Heart left ventricle (tissue), 16 donors: ENCODE measurements at regions not wholly inside any gene's neighbourhood (a gene's known extent, or its start where the extent isn't known, plus 50 kb on each side); places are given as distances from the start of the nearest gene placed in this dataset.

ENCODE experiments used
- ATAC-seq, 4 donors: fragments of 200-7000 bp; cut with Tn5 transposase; one replicate each; pipeline ENCODE4 v1.9.1; 2020 to 2022; ENCODE audit warnings: moderate library complexity in 4 of 4, mild to moderate bottlenecking in 3 of 4, moderate number of reproducible peaks in 1 of 4
- DNase-seq, 5 donors: peaks; one replicate each; pipeline ENCODE4 v3.0.0-alpha.2; 2020
- H3K27ac ChIP-seq, 12 donors: fragments of 200-600 bp; sonication (generic) in 4 of 12; one replicate each; pipeline versions ENCODE4 v1.5.0 to v1.8.0; 2016 to 2022; ENCODE audit warnings: mild to moderate bottlenecking in 2 of 12
- H3K27me3 ChIP-seq, 9 donors: fragments of 200-600 bp; sonication (generic) in 2 of 9; one replicate each; pipeline versions ENCODE4 v1.5.1 to v1.8.0; 2016 to 2022; ENCODE audit warnings: mild to moderate bottlenecking in 3 of 9
- H3K36me3 ChIP-seq, 9 donors: fragments of 200-600 bp; sonication (generic) in 2 of 9; one replicate each; pipeline versions ENCODE4 v1.5.0 to v1.8.0; 2018 to 2022; ENCODE audit warnings: mild to moderate bottlenecking in 2 of 9
- H3K4me1 ChIP-seq, 12 donors: fragments of 200-600 bp; sonication (generic) in 4 of 12; one replicate each; pipeline versions ENCODE4 v1.5.0 to v1.8.0; 2016 to 2022; ENCODE audit warnings: mild to moderate bottlenecking in 3 of 12
- H3K4me3 ChIP-seq, 12 donors: fragments of 200-600 bp; sonication (generic) in 4 of 12; one replicate each; pipeline versions ENCODE4 v1.5.0 to v1.8.0; 2017 to 2022; ENCODE audit warnings: mild to moderate bottlenecking in 9 of 12, moderate library complexity in 4 of 12
- H3K9me3 ChIP-seq, 12 donors: fragments of 200-600 bp; sonication (generic) in 4 of 12; one replicate each; pipeline versions ENCODE4 v1.5.0 to v1.8.0; 2016 to 2022; ENCODE audit warnings: mild to moderate bottlenecking in 1 of 12
- CTCF ChIP-seq, 12 donors: fragments of 200-600 bp; sonication (generic) in 4 of 12; IDR thresholded peaks; one replicate each; pipeline versions ENCODE4 v1.5.0 to v1.8.0; 2018 to 2022; ENCODE audit warnings: antibody characterized with exemption in 12 of 12, mild to moderate bottlenecking in 5 of 12
- POLR2A ChIP-seq, 2 donors: fragments of 450-650 bp; IDR thresholded peaks; one replicate each; pipeline ENCODE4 v1.6.1; 2017; ENCODE audit warnings: antibody characterized with exemption in 2 of 2, mild to moderate bottlenecking in 2 of 2, moderate library complexity in 2 of 2
- WGBS, 4 donors: extraction: QIAGEN DNeasy Blood & Tissue Kit in 2 of 4; methylation state at CpG; one replicate each; pipeline versions ENCODE4 v1.1.5 to v1.1.7; 2013 to 2018; 5-methylcytosine and 5-hydroxymethylcytosine counted together
- intact Hi-C, 10 donors: fragments of 100-400 bp; cut with DNase I; formaldehyde crosslinking; loops; one replicate each; pipeline versions ENCODE4 v1.11.1 to v1.14.2; 2022
- donor health status: ischemic (EF 13 %, LVEDD 7.1; RV severe dilation, severe dysfunction).
- donor health status: healthy with polysubstance abuse.
- donor health status: DM: no; HTN: yes; CAD: no.
- donor health status: DM: no; HTN: no; CAD: no.
- donor health status: ischemic (EF 25% LVEDD 6.9; RV normal size, moderate dysfunction).
- donor health status: ischemic (EF 25% LVEDD 5.7; RV mildly dilated, moderate dysfunction).
- donor health status: healthy.
- donor health status: DM: yes; HTN: yes; CAD: no.
- donor health status: ischemic (EF 35%, LVEDD 5.7; RV mildly dilated, moderate dysfunction).
- donor health status: nonischemic (EF 11% LVEDD 7.7; RV severe dilation, severe dysfunction).
- donor health status: DM: yes; HTN: yes; CAD: no.
- donor health status: PGD.
- donor health status: ischemic (EF 29% LVEDD 5.4; RV normal size, mild dysfunction).
- donor health status: nonischemic (EF 23%, LVEDD 6.1; RV moderate dilation, normal function).

- Histone ChIP-seq H3K27me3 (peaks cover 0 to 28% (median 3%) of the 10 kb centered on the region in 9 donors), H3K4me3 (no peak overlapping the region)
- intact Hi-C loops, result no loop called here
These were observed 50.1 kb upstream of the ADRA2C start for GRCh38 chr4:3715855-3716630.

GRCh38 chr4:3715061-3715854 lies 50.9 kb upstream of the ADRA2C start:
- Histone ChIP-seq H3K4me1 (no peaks in the 10 kb centered on the region), H3K4me3 (no peak overlapping the region), H3K27ac (no peak overlapping the region), H3K36me3 (no peaks in the 10 kb centered on the region), H3K9me3 (peaks cover 0 to 9% (median 3%) of the 10 kb centered on the region in 12 donors), H3K27me3 (peaks cover 0 to 28% (median 3%) of the 10 kb centered on the region in 9 donors)
- WGBS, 4 donors, result 64 to 74% (median 67%) methylated on average over 19 to 23 of the region's 23 CpGs
- no peak for ATAC-seq
- TF ChIP-seq POLR2A (IDR thresholded peaks at IDR 0.05) (no peak), CTCF (IDR thresholded peaks at IDR 0.05) (no peak)
- intact Hi-C loops, result no loop called here
- peak in 1 of 5 donors; percentile 4 for DNase-seq

More at GRCh38 chr4:3715855-3716630, 50.1 kb upstream of the ADRA2C start:
- ATAC-seq, result no peak
- Histone ChIP-seq H3K9me3 (peaks cover 0 to 9% (median 3%) of the 10 kb centered on the region in 12 donors), H3K27ac (no peak overlapping the region), H3K4me1 (no peaks in the 10 kb centered on the region), H3K36me3 (no peaks in the 10 kb centered on the region)
- WGBS, 4 donors, result 71 to 80% (median 72%) methylated on average over 22 to 23 of the region's 23 CpGs
- TF ChIP-seq POLR2A (IDR thresholded peaks at IDR 0.05), result no peak
- no peak for TF ChIP-seq CTCF (IDR thresholded peaks at IDR 0.05)
- DNase-seq, result peak in 2 of 5 donors; percentile 12 to 33

GRCh38 chr4:3714642-3715001 lies 51.6 kb upstream of the ADRA2C start:
- ATAC-seq, result no peak
- no peak for DNase-seq
- peaks cover 0 to 22% (median 3%) of the 10 kb centered on the region in 9 donors for H3K27me3 ChIP-seq

More at GRCh38 chr4:3714642-3715001, 51.6 kb upstream of the ADRA2C start:
- H3K27ac ChIP-seq, result no peak overlapping the region
- no peaks in the 10 kb centered on the region for H3K4me1 ChIP-seq
- intact Hi-C loops, result no loop called here
- no peak for TF ChIP-seq CTCF (IDR thresholded peaks at IDR 0.05)
- WGBS, 4 donors, result 79 to 90% (median 85%) methylated on average over 4 of the region's 4 CpGs
- H3K4me3 ChIP-seq, result no peak overlapping the region
- H3K9me3 ChIP-seq, result peaks cover 0 to 9% (median 3%) of the 10 kb centered on the region in 12 donors
- no peaks in the 10 kb centered on the region for H3K36me3 ChIP-seq
